ENCODE measurements at regions not wholly inside any gene's neighbourhood (a gene's known extent, or its start where the extent isn't known, plus 50 kb on each side); places are given as distances from the start of the nearest gene placed in this dataset.

DNA sequence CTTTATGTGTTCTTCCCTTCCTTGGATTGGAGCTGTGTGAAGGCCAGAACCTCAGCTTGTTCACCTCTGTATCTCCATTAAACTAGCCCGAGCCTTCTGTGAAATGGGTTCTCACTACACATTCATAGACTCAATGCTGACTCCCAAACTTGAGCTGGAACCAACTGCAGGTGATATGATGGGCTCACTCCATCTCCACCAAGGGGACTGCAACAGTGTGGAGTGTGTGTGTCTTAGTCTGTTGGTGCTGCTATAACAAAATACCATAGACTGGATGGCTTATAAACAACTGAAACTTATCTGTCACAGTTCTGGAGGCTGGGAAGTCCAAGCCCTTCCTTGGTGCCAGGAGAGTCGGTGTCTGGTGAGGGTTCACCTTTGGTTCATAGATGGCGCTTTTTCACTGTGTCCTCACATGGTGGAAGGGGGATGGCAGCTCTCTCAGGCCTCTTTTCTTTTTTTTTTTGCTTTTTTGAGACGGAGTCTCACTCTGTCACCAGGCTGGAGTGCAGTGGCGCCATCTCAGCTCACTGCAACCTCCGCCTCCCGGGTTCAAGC is 94.2 kb upstream of the MAP4K3 start:
- intact Hi-C loops (cut with DNase I): no loop called here
- Histone ChIP-seq H3K27me3 (no peaks in the 10 kb centered on the region), H3K4me1 (peaks cover 0 to 8% (median 0%) of the 10 kb centered on the region in 3 donors), H3K4me3 (no peak overlapping the region), H3K36me3 (no peaks in the 10 kb centered on the region), H3K9me3 (no peaks in the 10 kb centered on the region), H3K27ac (no peak overlapping the region)
- TF ChIP-seq CTCF (IDR thresholded peaks at IDR 0.05) (no peak), POLR2A (IDR thresholded peaks at IDR 0.05) (no peak)
- no peak for DNase-seq
- 92 to 95% methylated on average over 6 to 7 of the region's 7 CpGs for WGBS, 2 donors

GRCh38 chr2:39532933-39533332 is 95.8 kb upstream of the MAP4K3 start:
- peaks cover 0 to 8% (median 0%) of the 10 kb centered on the region in 3 donors for H3K4me1 ChIP-seq
- TF ChIP-seq POLR2A (IDR thresholded peaks at IDR 0.05) (no peak), CTCF (IDR thresholded peaks at IDR 0.05) (no peak)
- H3K36me3 ChIP-seq: no peaks in the 10 kb centered on the region
- no peak overlapping the region for H3K4me3 ChIP-seq
- WGBS, 2 donors: 91 to 94% methylated on average over 4 of the region's 4 CpGs
- no peak overlapping the region for H3K27ac ChIP-seq
- DNase-seq: no peak
- no peaks in the 10 kb centered on the region for H3K9me3 ChIP-seq
- intact Hi-C loops (cut with DNase I): no loop called here
- no peaks in the 10 kb centered on the region for H3K27me3 ChIP-seq

DNA sequence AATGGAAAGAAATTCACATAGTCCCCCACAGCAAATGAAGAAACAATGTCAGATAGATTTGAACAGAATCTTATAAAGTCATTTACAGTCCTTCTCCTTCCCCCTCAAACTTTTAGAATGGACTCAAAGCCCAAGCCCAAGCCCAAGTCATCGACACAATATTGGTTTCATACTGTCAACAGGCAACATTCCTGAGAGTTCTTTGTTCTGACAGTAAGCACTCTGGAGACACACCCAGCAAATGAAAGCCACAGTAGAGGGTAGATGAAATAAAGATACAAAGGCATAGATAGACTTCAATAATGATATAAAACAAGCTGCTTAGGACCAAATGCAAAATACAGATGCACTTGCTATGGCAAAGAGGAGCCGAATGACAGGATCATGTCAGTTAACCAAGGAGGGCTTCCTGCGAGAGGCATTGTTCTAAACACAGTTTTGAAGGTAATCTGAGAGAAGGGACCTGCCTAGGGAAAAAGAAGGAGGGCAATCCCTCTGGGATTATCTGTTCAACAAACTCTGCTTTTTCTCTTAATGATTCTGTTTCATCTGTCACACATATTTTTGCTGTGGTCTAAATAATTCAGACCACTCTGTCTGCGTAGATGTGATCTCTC is 97.1 kb upstream of the MAP4K3 start:
- Histone ChIP-seq H3K9me3 (no peaks in the 10 kb centered on the region), H3K27me3 (no peaks in the 10 kb centered on the region), H3K27ac (no peak overlapping the region), H3K4me1 (peaks cover 0 to 8% (median 0%) of the 10 kb centered on the region in 3 donors), H3K36me3 (no peaks in the 10 kb centered on the region), H3K4me3 (no peak overlapping the region)
- TF ChIP-seq CTCF (IDR thresholded peaks at IDR 0.05) (no peak), POLR2A (IDR thresholded peaks at IDR 0.05) (no peak)
- no peak for DNase-seq
- 71 to 77% methylated on average over 4 of the region's 4 CpGs for WGBS, 2 donors
- intact Hi-C loops (cut with DNase I): no loop called here

DNA sequence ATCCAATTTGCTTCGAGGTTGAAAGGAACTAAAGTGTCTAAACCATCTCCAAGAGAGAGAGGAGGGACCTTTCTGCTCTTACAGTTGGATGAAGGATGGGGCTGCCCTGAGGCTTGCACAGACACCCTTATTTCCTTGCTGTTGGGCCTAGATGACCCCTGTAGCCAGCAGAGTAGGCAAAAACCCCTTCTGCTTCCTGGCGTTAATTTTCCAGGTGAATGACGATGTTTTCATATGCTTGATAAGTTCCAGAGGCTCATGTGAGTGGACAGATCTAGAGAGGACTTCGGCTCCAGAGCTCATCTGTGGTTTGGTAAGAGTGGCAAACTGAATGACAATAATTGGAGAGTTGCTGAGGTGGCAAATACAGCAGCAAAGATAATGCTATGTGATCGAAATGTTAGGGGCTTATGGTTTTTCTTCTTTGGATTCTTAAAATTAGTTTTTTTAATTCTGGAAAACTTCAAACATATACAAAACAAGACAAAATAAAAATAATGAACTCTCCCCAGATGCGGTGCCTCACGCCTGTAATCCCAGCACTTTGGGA is 98.6 kb upstream of the MAP4K3 start:
- intact Hi-C loops (cut with DNase I): no loop called here
- Histone ChIP-seq H3K27ac (no peak overlapping the region), H3K9me3 (no peaks in the 10 kb centered on the region), H3K27me3 (no peaks in the 10 kb centered on the region), H3K4me1 (peaks cover 0 to 8% (median 0%) of the 10 kb centered on the region in 3 donors), H3K4me3 (no peak overlapping the region), H3K36me3 (no peaks in the 10 kb centered on the region)
- no peak for DNase-seq
- WGBS, 2 donors: 69 to 76% methylated on average over 7 of the region's 7 CpGs
- no peak for TF ChIP-seq CTCF (IDR thresholded peaks at IDR 0.05)
- no peak for TF ChIP-seq POLR2A (IDR thresholded peaks at IDR 0.05)

- no peak for DNase-seq
- TF ChIP-seq CTCF (IDR thresholded peaks at IDR 0.05) (no peak), POLR2A (IDR thresholded peaks at IDR 0.05) (no peak)
- Histone ChIP-seq H3K27ac (no peak overlapping the region), H3K27me3 (no peaks in the 10 kb centered on the region), H3K4me3 (no peak overlapping the region), H3K36me3 (no peaks in the 10 kb centered on the region), H3K9me3 (no peaks in the 10 kb centered on the region), H3K4me1 (peaks cover 0 to 8% (median 0%) of the 10 kb centered on the region in 3 donors)
- WGBS, 2 donors: 69 to 80% methylated on average over 2 to 3 of the region's 3 CpGs
- intact Hi-C loops (cut with DNase I): no loop called here
Measured at GRCh38 chr2:39537150-39537549, 100.1 kb upstream of the MAP4K3 start.
